ENCODE measurements at regions not wholly inside any gene's neighbourhood (a gene's known extent, or its start where the extent isn't known, plus 50 kb on each side); places are given as distances from the start of the nearest gene placed in this dataset.

- DNase-seq (ENCODE audit: low read depth): no peak
Observed at GRCh38 chr2:221345516-221345915, 226.6 kb downstream of the EPHA4 start.

GRCh38 chr2:221346411-221346810 is 225.7 kb downstream of the EPHA4 start:
- no peak for DNase-seq (ENCODE audit: low read depth)

GRCh38 chr2:221347471-221347870 is 224.6 kb downstream of the EPHA4 start:
- DNase-seq (ENCODE audit: low read depth): peak; percentile 20

- peak; percentile 10 for DNase-seq (ENCODE audit: low read depth)
Observed at GRCh38 chr2:221350616-221351015, 221.5 kb downstream of the EPHA4 start.

GRCh38 chr2:221353201-221353600 is 218.9 kb downstream of the EPHA4 start:
- DNase-seq (ENCODE audit: low read depth): no peak

GRCh38 chr2:221360312-221360711 is 211.8 kb downstream of the EPHA4 start:
- DNase-seq (ENCODE audit: low read depth): no peak

GRCh38 chr2:221360742-221361141 is 211.4 kb downstream of the EPHA4 start:
- no peak for DNase-seq (ENCODE audit: low read depth)

GRCh38 chr2:221361633-221362032 is 210.5 kb downstream of the EPHA4 start:
- DNase-seq (ENCODE audit: low read depth): no peak

- DNase-seq (ENCODE audit: low read depth): no peak
Observed at GRCh38 chr2:221364672-221365071, 207.4 kb downstream of the EPHA4 start.

Measured in amniotic epithelial cell (primary cell).